ENCODE measurements at regions not wholly inside any gene's neighbourhood (a gene's known extent, or its start where the extent isn't known, plus 50 kb on each side); places are given as distances from the start of the nearest gene placed in this dataset.

- TF ChIP-seq POLR2A (IDR thresholded peaks at IDR 0.05) (no peak), CTCF (IDR thresholded peaks at IDR 0.05) (no peak)
These were observed 706.3 kb downstream of the ADGRL2 start for GRCh38 chr1:82507011-82507410.
